SKM-1 (cell line): ENCODE measurements at regions not wholly inside any gene's neighbourhood (a gene's known extent, or its start where the extent isn't known, plus 50 kb on each side); places are given as distances from the start of the nearest gene placed in this dataset.

Source experiments
- DNase-seq: peaks from one replicate; lab custom pipeline; 2025; ENCODE audit not compliant: unreplicated experiment; lab: John Stamatoyannopoulos, UW

GRCh38 chr5:136424835-136425584 is 59.7 kb upstream of the TRPC7 start:
- DNase-seq = peak; percentile 50

- no peak for DNase-seq
These were observed 58.7 kb upstream of the TRPC7 start for GRCh38 chr5:136423944-136424606.

- DNase-seq = no peak
These were observed 55.0 kb upstream of the TRPC7 start for GRCh38 chr5:136420168-136420898.

DNA sequence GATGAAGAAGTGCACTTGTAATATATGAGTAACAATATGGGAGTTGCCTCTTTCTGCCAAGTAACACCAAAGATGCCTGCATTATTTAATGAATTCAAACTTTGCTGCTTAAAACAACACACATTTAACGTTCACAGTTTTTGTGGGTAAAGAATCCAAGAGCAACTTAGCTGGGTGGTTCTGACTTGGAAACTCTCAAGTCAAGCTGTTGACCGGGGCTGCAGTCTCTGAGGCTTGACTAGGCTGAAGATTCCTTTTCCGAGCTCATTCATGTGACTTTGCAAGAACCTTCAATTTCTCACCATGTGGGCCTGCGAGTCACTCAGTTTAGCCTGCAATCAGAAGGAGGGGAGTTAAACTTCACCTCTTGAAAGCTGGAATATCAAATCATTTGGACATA is 53.0 kb upstream of the TRPC7 start:
- no peak for DNase-seq
